K562 (cell line): ENCODE measurements at regions not wholly inside any gene's neighbourhood (a gene's known extent, or its start where the extent isn't known, plus 50 kb on each side); places are given as distances from the start of the nearest gene placed in this dataset.

Source experiments
- ATAC-seq: fragments of 200-7000 bp; cut with Tn5 transposase; 3 replicates; pipeline ENCODE4 v1.9.1; 2020; ENCODE audit warnings: moderate library complexity
- BruUV-seq: library from RNA; stranded (reverse); fragments of 400-500 nt; replicated peaks from 2 replicates; lab custom pipeline; 2021; lab: Mats Ljungman, UMichigan
- CTCF ChIA-PET: fragments of 300-600 bp; formaldehyde crosslinking; extraction: SDS; loops from one replicate; lab custom pipeline; 2021; ENCODE audit warnings: low intra/inter-chr PET ratio; lab: Yijun Ruan, JAX
- POLR2A ChIA-PET: fragments of 300-600, 350-650 bp; sonication (Branson Sonifier 250); formaldehyde crosslinking; extraction: SDS; loops from one replicate; lab custom pipeline; 2021; ENCODE audit warnings: antibody characterized with exemption, inconsistent platforms; lab: Yijun Ruan, JAX
- DNase-seq, 4 experiments: peaks; one replicate each; pipeline versions ENCODE4 v3.0.0 to v3.0.0-alpha.2; 2011 to 2018; ENCODE audit warnings: low spot score in 3 of 4, mixed read lengths in 3 of 4; ENCODE audit errors: extremely low read depth in 1 of 4
- FAIRE-seq: peaks from 2 replicates; lab custom pipeline; 2011; peaks lifted over from hg19 to GRCh38; lab: Jason Lieb, UNC
- H2AFZ ChIP-seq: 2 replicates; pipeline ENCODE4 v1.6.0; 2011; ENCODE audit warnings: low read depth, low read length, control low read depth, inconsistent platforms
- H3K27ac ChIP-seq: fragments of 200-600 bp; 3 replicates; pipeline ENCODE4 v1.8.0; 2011; ENCODE audit warnings: low read depth, mild to moderate bottlenecking, control low read depth, inconsistent platforms, low read length, moderate library complexity, mixed read lengths; ENCODE audit errors: extremely low read depth
- H3K27me3 ChIP-seq, 2 experiments: fragments of 300-600 bp in 1 of 2; 2 replicates in 1 of 2; 3 replicates in 1 of 2; pipeline versions ENCODE4 v1.6.0 to v1.8.0; 2011; ENCODE audit warnings: inconsistent platforms in 2 of 2, low read length in 2 of 2, mild to moderate bottlenecking in 1 of 2, mixed read lengths in 1 of 2, moderate library complexity in 1 of 2; ENCODE audit not compliant: control insufficient read depth in 2 of 2, insufficient read depth in 2 of 2
- H3K36me3 ChIP-seq: fragments of 300-600 bp; 3 replicates; pipeline ENCODE4 v1.8.0; 2011; ENCODE audit warnings: mild to moderate bottlenecking, low read length, inconsistent platforms; ENCODE audit not compliant: control insufficient read depth, insufficient read depth
- H3K4me1 ChIP-seq, 2 experiments: fragments of 200-600 bp in 1 of 2; replicated peaks in 1 of 2; 2 replicates in 1 of 2; 3 replicates in 1 of 2; pipeline versions ENCODE4 v1.5.1 to v1.8.0; 2011; ENCODE audit warnings: inconsistent platforms in 2 of 2, low read length in 2 of 2, mild to moderate bottlenecking in 1 of 2, mixed read lengths in 1 of 2, moderate library complexity in 1 of 2; ENCODE audit not compliant: control insufficient read depth in 2 of 2, insufficient read depth in 2 of 2
- H3K4me2 ChIP-seq: 2 replicates; pipeline ENCODE4 v1.6.1; 2011; ENCODE audit warnings: low read length, control low read depth, inconsistent platforms, mixed read lengths; ENCODE audit not compliant: insufficient read depth
- H3K4me3 ChIP-seq: fragments of 200-600 bp; sonication (generic), shearing (Covaris generic); 2 replicates; pipeline ENCODE4 v1.5.1; 2016; ENCODE audit warnings: control low read depth, inconsistent platforms
- H3K79me2 ChIP-seq: fragments of 200-600 bp; 3 replicates; pipeline ENCODE4 v1.8.0; 2011; ENCODE audit warnings: low read length, inconsistent platforms; ENCODE audit not compliant: control insufficient read depth, insufficient read depth
- H3K9ac ChIP-seq, 2 experiments: 2 replicates each; pipeline versions ENCODE4 v1.6.0 to v1.6.1; 2011; ENCODE audit warnings: low read depth in 2 of 2, low read length in 2 of 2, control low read depth in 1 of 2, inconsistent platforms in 1 of 2, mild to moderate bottlenecking in 1 of 2, mixed read lengths in 1 of 2; ENCODE audit not compliant: insufficient read depth in 1 of 2
- H3K9me1 ChIP-seq: one replicate; pipeline ENCODE4 v1.6.0; 2011; ENCODE audit warnings: inconsistent platforms, mild to moderate bottlenecking, low read length, moderate library complexity; ENCODE audit not compliant: control insufficient read depth, insufficient read depth
- H3K9me3 ChIP-seq: replicated peaks from 2 replicates; pipeline ENCODE4 v1.5.1; 2011; ENCODE audit warnings: low read depth, low read length, inconsistent platforms; ENCODE audit not compliant: control insufficient read depth, insufficient read depth
- H4K20me1 ChIP-seq: replicated peaks from 2 replicates; pipeline ENCODE4 v1.6.1; 2011; ENCODE audit warnings: low read length, inconsistent platforms, mixed read lengths; ENCODE audit not compliant: control insufficient read depth, insufficient read depth
- AFF4 ChIP-seq: sonication (generic); formaldehyde crosslinking; IDR thresholded peaks from 2 replicates; pipeline ENCODE4 v1.8.0; 2023; ENCODE audit warnings: mild to moderate bottlenecking, missing genetic modification reagents
- BACH1 ChIP-seq: fragments of 200-800 bp; sonication (Bioruptor generic); IDR thresholded peaks from 2 replicates; pipeline ENCODE4 v1.6.1; 2016; ENCODE audit warnings: missing genetic modification characterization, missing compliant biosample characterization
- BRCA1 ChIP-seq, 2 experiments: fragments of 450-650 bp in 1 of 2; sonication (generic) in 1 of 2; formaldehyde crosslinking in 1 of 2; IDR thresholded peaks; 2 replicates each; pipeline versions ENCODE4 v1.5.0 to v1.6.1; 2017 to 2020; ENCODE audit warnings: mild to moderate bottlenecking in 1 of 2, missing genetic modification reagents in 1 of 2
- CREB3L1 ChIP-seq: fragments of 450-650 bp; IDR thresholded peaks from 2 replicates; pipeline ENCODE4 v1.6.1; 2014; ENCODE audit warnings: low read depth, mild to moderate bottlenecking, moderate library complexity, borderline replicate concordance
- DEAF1 ChIP-seq: fragments of 450-650 bp; formaldehyde crosslinking; IDR thresholded peaks from 2 replicates; pipeline ENCODE4 v1.4.0; 2020; ENCODE audit warnings: mild to moderate bottlenecking, moderate library complexity
- KLF16 ChIP-seq: IDR thresholded peaks from 2 replicates; pipeline ENCODE4 v1.6.1; 2016; ENCODE audit warnings: antibody characterized with exemption
- MITF ChIP-seq: IDR thresholded peaks from 2 replicates; pipeline ENCODE4 v1.6.1; 2014; ENCODE audit warnings: antibody characterized with exemption
- MTA3 ChIP-seq: fragments of 450-650 bp; formaldehyde crosslinking; IDR thresholded peaks from 2 replicates; pipeline ENCODE4 v1.6.1; 2017; ENCODE audit warnings: mild to moderate bottlenecking, borderline replicate concordance
- PATZ1 ChIP-seq: fragments of 250-450 bp; sonication (Bioruptor Pico); IDR thresholded peaks from 2 replicates; pipeline ENCODE4 v1.5.0; 2020; ENCODE audit warnings: mild to moderate bottlenecking, borderline replicate concordance
- RUNX1 ChIP-seq: sonication (generic); IDR thresholded peaks from 2 replicates; pipeline ENCODE4 v1.6.1; 2016; ENCODE audit warnings: antibody characterized with exemption, low read depth
- XRCC4 ChIP-seq: IDR thresholded peaks from one replicate; pipeline ENCODE4 v1.6.1; 2011; ENCODE audit not compliant: insufficient read depth, insufficient read length; ENCODE audit errors: extremely low read depth
- ZBED1 ChIP-seq: IDR thresholded peaks from 2 replicates; pipeline ENCODE4 v1.6.1; 2014
- ZNF384 ChIP-seq: IDR thresholded peaks from 2 replicates; pipeline ENCODE4 v1.6.1; 2012; ENCODE audit warnings: low read depth, low read length, improper control_type of control experiment
- in situ Hi-C: fragments of 300-500 bp; cut with MboI; formaldehyde crosslinking; loops from 4 replicates; pipeline ENCODE4 v1.15.0; 2018; ENCODE audit warnings: inconsistent platforms, mixed read lengths
- intact Hi-C: fragments of 100-400 bp; cut with micrococcal nuclease; formaldehyde crosslinking; loops from 2 replicates; pipeline ENCODE4 v1.14.2; 2022

- Histone ChIP-seq H3K79me2 (no peaks in the 10 kb centered on the region), H3K4me2 (no peak overlapping the region), H3K9me1 (no peaks in the 10 kb centered on the region), H3K9me3 (no peaks in the 10 kb centered on the region), H3K36me3 (no peaks in the 10 kb centered on the region), H4K20me1 (no peaks in the 10 kb centered on the region), H3K4me3 (no peak overlapping the region), H3K9ac (no peak overlapping the region), H3K4me1 (no peaks in the 10 kb centered on the region), H3K27me3 (no peaks in the 10 kb centered on the region), H2AFZ (no peak overlapping the region), H3K27ac (no peak overlapping the region)
- CTCF ChIA-PET, result no interaction called here
- POLR2A ChIA-PET, result no interaction called here
- no peak for DNase-seq
- in situ Hi-C loops, result no loop called here
- ATAC-seq, result no peak
- no peak for FAIRE-seq
- intact Hi-C loops, result no loop called here
- no TSS peak for BruUV-seq
- TF ChIP-seq CREB3L1, result no peak
- TF ChIP-seq DEAF1 (CRISPR knock-in tag), result no peak
- TF ChIP-seq XRCC4, result no peak
- no peak for TF ChIP-seq PATZ1 (CRISPR knock-in tag)
- TF ChIP-seq RUNX1, result no peak
- no peak for TF ChIP-seq MITF
- no peak for TF ChIP-seq BRCA1 (IDR thresholded peaks at IDR 0.05)
- no peak for TF ChIP-seq BRCA1 (CRISPR knock-in tag; IDR thresholded peaks at IDR 0.05)
- TF ChIP-seq ZBED1, result no peak
- no peak for TF ChIP-seq BACH1 (tag)
- TF ChIP-seq AFF4, result no peak
- no peak for TF ChIP-seq ZNF384
- no peak for TF ChIP-seq KLF16
- no peak for TF ChIP-seq MTA3
These were observed 150.6 kb downstream of the TMX3 start for GRCh38 chr18:68564351-68564750.
